ENCODE measurements at regions not wholly inside any gene's neighbourhood (a gene's known extent, or its start where the extent isn't known, plus 50 kb on each side); places are given as distances from the start of the nearest gene placed in this dataset.

- DNase-seq: no peak
Measured at GRCh38 chr9:97747201-97747965, 50.2 kb upstream of the XPA start.

GRCh38 chr9:97748525-97748924 lies 51.4 kb upstream of the XPA start:
- DNase-seq: no peak

DNA sequence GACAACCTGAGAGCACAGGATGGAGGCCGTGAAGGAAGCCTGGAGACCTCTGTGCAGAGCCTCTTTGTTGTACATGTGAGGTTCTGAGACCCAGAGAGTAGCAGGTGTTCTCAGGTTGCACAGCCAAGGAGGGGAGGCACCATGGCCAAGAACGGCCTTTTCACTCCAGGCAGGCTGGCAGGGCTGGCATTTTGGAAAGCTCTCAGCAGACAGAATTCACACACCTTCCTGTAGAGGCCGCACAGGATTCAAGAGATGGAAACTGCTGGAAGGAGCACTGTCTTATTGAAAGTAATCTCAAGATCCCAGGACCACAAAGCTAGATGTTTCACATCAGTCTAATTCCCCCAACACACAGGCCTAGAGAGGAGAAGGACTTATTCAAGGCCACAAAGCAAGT lies 52.8 kb upstream of the XPA start:
- no peak for DNase-seq

DNA sequence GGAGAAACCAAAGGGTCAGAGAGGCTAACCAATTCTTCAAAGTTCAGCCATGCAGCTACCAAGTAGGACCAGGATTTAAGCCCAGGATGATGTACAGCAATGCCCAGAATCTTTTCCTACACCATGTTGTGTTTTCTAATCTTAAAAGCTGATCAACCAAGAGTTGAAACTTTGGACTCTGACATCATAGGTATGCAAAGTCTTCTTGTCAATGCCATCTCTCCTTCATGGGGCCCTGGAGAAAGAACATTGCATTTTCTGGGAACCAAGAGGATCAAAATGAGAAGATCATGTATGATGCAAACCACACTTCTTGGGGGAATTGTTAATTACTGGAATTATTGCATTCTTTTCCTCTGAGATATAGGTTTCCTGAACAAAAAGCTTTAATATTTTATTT lies 54.4 kb upstream of the XPA start:
- DNase-seq: no peak

GRCh38 chr9:97752274-97752673 lies 55.1 kb upstream of the XPA start:
- no peak for DNase-seq

GRCh38 chr9:97753364-97753763 lies 56.2 kb upstream of the XPA start:
- no peak for DNase-seq

GRCh38 chr9:97753975-97754374 lies 56.8 kb upstream of the XPA start:
- DNase-seq: no peak

DNA sequence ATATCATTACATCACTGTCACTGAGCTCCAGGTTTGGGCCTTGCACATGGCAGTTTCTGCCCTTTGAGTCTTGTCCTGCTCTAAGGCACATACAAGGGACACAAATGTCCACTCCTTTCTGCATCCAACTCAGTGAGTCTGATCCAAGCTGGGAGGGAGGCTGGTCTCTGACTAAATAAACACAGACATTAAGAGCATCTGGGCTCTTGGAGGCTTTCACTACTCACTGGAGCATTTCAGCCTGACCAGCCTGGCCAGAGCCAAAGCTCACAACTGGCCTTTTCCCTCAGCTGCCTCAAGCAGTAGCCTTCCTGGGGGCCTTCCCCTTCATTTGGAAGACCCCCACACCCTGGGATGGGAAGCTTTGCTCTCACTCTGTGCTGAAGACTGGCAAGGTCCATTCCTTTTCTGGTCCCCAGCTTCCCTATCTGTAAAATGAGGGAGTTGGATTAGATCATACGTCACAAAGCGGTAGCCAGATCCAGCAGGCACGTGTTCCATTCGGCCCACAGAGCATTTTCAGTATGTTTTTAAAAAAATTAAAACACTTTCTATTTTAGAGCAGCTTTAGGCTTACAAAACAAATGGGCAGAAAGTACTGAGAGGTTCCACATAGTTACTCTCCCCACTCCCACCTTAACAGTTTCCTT lies 58.6 kb upstream of the XPA start:
- DNase-seq: no peak

- no peak for DNase-seq
Measured at GRCh38 chr9:97756991-97757390, 59.9 kb upstream of the XPA start.

DNA sequence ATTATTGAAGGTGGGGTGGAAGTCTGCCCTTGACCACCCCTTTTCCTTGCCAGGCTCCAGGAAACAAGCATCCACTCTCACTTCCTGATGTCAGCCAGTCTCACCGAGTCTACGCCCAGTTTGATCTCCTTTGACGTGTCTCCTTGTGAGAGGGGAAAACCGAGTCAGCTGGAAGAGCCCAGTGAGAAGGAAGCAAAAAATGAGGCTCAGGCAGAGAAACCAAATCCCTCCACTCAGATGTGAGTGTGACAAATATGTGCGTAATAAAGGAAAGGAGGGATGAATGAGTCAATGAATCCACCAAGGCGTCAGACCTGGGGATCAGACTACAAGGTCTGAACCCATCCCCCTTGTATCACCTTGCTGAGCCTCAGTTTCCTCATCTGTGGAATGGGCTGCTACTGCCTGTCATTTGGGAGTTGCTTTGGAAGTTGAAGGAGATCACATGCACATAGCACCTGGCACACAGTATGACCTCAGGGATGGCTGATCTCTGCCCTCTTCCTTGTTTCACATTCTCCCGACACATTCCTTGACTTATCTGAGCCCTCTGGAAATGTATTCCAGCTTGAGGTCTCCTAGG lies 61.3 kb upstream of the XPA start:
- no peak for DNase-seq

DNA sequence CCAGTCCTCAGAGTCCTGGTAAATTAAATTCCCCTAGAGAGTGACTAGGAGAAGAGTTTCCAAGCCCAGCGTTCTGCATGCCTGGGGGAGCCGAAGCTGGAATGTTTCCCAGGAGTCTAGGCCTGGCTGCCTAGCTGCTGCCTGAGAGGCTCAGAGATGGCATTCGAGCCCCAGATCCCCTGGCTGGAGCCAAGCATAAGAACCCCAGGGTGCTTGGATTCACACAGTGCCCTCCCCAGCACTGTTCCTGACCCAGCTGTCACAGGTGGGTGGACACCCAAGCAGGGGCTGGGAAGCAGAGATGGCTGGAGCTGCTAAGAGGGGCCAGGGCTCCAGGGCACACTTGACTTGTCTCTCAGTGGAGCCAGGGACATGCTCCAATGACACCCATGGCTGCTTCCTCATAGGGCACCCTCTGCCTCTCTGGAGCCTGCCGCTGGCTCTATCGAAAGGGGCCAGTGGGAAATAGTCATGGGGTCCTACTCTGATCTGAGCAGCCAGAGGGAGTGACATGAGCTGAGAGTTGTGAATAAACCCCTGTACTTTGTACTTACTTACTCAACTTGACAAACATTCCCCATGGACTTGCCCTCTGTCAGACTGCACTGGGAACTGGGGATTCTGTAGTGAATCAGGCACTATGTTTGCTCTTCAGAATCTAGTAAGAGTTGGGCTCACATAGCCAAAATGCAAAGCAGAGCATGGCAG lies 62.6 kb upstream of the XPA start:
- DNase-seq: no peak

GRCh38 chr9:97761056-97761598 lies 64.0 kb upstream of the XPA start:
- DNase-seq: no peak

DNA sequence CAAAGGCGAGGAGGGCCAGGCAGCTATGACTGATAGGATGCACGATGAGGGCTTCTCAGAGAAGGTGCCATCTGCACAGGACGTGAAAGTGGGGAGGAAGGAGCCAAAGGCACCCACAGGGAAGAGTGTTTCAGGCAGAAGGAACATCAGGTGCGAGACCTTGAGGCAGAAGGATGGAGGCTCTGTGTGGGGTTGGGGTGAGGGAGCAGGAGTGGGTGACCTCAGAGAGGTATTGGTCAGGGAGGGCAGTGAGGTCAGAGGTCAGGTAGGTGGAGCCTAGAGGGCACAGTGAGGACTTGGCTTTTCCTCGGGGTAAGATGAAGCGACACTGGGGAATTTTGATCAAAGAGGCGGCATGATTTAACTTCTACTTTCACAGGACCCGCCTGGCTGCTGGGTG lies 64.7 kb upstream of the XPA start:
- no peak for DNase-seq

DNA sequence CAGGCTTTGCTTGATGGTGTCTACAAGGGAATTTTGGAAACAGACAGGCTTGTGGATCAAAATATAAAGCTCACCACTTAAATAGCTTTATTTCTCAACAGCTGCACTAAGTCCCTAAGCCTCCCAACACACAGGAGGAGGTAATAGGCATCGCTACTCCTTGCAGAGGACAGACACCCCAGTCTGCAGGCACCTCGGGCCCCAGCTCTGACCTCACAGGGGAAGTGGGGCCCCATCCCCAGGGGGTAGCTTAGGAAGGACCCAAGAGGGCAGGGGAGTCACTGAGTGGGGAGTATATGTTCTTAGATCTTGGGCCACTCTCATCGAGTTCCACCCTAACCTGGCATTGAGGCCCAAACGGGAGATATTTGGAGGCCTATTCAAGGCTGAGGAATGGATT lies 66.7 kb upstream of the XPA start:
- no peak for DNase-seq

GRCh38 chr9:97766092-97766491 lies 69.0 kb upstream of the XPA start:
- no peak for DNase-seq

- no peak for DNase-seq
Measured at GRCh38 chr9:97766610-97767009, 69.5 kb upstream of the XPA start.

- no peak for DNase-seq
Measured at GRCh38 chr9:97767891-97768290, 70.8 kb upstream of the XPA start.

DNA sequence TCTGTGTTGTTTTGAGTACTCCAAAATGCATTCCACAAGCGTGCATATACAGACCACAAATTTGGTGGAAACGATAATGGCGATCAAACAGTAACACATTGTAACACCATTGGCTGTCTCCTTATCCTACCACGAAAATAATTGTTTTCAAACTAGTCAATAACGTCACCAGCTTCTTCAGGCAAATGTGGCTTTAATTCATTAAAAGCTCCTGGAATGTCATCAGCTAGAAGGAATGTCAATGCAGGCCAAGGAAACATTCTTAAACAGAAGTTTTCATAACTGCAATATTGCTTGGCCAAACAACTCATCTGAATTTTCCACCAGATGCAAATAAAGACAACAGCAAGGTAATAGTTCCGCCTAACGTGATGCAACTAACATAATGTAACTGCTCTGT lies 71.6 kb upstream of the XPA start:
- no peak for DNase-seq

- no peak for DNase-seq
Measured at GRCh38 chr9:97769208-97769607, 72.1 kb upstream of the XPA start.

DNA sequence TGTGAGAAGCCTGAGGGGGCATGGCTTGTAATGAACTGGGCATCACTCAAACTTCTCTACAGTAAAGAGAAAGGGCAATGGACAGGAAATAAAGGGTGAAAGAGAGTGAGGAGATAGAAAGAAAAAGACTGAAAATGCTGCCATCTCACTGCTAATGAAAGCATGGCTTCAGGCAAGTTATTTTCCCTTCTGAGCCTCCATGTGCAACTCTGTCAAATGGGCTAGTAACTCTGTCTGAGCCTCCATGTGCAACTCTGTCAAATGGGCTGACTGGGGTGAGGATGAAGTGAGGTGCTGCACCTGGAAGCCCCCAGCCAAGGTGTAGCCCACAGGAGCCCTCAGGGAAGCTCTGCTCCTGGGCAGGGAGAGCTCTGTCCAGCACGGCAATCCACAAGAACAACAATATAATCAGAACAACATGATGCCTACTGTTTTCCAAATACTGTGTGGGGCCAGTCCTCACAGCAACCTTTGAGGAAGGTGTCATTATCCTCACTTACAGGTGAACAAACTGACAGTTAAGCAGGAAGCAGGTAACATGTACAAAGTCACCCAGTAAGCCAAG lies 73.8 kb upstream of the XPA start:
- DNase-seq: no peak

DNA sequence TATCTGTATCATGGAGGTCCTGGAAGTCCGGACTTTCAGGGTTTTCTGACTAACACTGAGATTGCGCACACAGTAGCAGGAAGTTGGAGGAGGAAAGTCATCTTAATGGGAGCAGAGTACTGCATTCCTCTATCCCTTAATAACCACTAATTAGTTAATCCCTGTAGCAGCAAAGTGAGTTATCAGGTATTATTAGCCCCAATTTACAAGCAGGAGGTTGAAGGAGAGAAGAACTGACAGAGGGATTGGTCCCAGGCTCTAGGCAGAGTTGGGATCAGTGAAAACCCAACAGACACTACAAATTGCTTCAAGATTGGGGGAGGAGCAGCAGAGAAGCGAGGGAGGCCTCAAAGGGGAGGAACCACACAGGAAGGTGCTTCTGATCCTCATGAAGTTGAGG lies 74.5 kb upstream of the XPA start:
- DNase-seq: no peak

DNA sequence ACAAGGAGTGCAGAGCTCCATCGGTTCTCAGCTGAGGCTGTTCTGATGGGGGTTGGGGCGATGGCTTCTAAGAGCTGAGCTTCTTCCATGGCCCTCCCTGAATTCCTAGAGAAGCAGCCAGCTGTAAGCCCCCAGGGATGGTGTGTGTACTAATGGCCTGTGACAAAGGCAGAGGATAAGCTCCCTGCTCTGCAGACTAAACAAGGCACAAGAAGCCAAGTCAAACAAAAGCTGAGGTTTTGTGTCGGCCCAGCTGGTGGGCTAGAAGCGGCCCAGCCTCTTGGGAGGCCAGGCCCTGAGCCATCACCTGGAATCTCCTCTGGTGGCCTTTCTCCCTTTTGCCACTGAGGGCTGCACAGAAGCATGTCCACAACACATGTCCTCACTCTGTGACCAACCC lies 75.0 kb upstream of the XPA start:
- DNase-seq: no peak

GRCh38 chr9:97773091-97773490 lies 76.0 kb upstream of the XPA start:
- DNase-seq: no peak
